Tibial nerve (tissue), 3 donors: ENCODE measurements at regions not wholly inside any gene's neighbourhood (a gene's known extent, or its start where the extent isn't known, plus 50 kb on each side); places are given as distances from the start of the nearest gene placed in this dataset.

Experiments
- POLR2A ChIP-seq, 2 donors: fragments of 450-650 bp; IDR thresholded peaks; one replicate each; pipeline ENCODE4 v1.6.1; 2017; ENCODE audit warnings: antibody characterized with exemption in 2 of 2, mild to moderate bottlenecking in 2 of 2, moderate library complexity in 2 of 2
- TF ChIP-seq, protein P1 (sequence below), 5 experiments: fragments of 200-600 bp in 3 of 5; fragments of 450-650 bp in 2 of 5; sonication (generic) in 3 of 5; IDR thresholded peaks; one replicate each; pipeline ENCODE4 v1.5.1; 2016 to 2019; ENCODE audit warnings: antibody characterized with exemption in 5 of 5, mild to moderate bottlenecking in 3 of 5, moderate library complexity in 2 of 5

DNA sequence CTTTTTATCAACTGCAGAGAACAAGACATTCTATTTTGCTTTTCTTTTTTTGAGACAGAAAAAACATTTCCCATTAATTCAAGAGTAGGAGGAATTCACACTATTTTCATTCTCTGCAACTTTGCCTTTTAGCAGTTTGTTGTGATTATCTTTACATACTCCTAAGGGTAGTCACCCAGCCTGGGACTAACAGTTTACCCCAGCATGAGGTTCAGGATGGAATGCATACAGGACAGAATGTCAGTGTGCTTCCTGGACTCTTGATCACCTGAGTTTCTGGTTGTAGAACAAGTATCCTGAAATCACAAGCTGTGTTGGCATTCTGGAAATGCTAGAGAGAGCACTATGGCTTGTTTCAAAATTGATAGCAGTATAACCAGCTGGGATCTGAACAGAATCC is 368.1 kb downstream of the KIF4B start:
- TF ChIP-seq, protein P1, sequence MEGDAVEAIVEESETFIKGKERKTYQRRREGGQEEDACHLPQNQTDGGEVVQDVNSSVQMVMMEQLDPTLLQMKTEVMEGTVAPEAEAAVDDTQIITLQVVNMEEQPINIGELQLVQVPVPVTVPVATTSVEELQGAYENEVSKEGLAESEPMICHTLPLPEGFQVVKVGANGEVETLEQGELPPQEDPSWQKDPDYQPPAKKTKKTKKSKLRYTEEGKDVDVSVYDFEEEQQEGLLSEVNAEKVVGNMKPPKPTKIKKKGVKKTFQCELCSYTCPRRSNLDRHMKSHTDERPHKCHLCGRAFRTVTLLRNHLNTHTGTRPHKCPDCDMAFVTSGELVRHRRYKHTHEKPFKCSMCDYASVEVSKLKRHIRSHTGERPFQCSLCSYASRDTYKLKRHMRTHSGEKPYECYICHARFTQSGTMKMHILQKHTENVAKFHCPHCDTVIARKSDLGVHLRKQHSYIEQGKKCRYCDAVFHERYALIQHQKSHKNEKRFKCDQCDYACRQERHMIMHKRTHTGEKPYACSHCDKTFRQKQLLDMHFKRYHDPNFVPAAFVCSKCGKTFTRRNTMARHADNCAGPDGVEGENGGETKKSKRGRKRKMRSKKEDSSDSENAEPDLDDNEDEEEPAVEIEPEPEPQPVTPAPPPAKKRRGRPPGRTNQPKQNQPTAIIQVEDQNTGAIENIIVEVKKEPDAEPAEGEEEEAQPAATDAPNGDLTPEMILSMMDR (IDR thresholded peaks at IDR 0.05) = no peak
- no peak for TF ChIP-seq POLR2A (IDR thresholded peaks at IDR 0.05)
